IMR-90 (cell line): ENCODE measurements at regions not wholly inside any gene's neighbourhood (a gene's known extent, or its start where the extent isn't known, plus 50 kb on each side); places are given as distances from the start of the nearest gene placed in this dataset.

Experiments used
- ATAC-seq: fragments of 200-7000 bp; cut with Tn5 transposase; 2 replicates; pipeline ENCODE4 v1.9.1; 2020; ENCODE audit warnings: low read depth, mild to moderate bottlenecking, moderate library complexity
- BruUV-seq: library from RNA; stranded (reverse); fragments of 400-500 nt; replicated peaks from 2 replicates; lab custom pipeline; 2021; lab: Mats Ljungman, UMichigan
- CTCF ChIA-PET: fragments of 300-600 bp; formaldehyde crosslinking; extraction: SDS; loops from one replicate; lab custom pipeline; 2021; ENCODE audit warnings: antibody characterized with exemption; lab: Yijun Ruan, JAX
- POLR2A ChIA-PET: fragments of 300-600 bp; sonication (Branson Sonifier 250); formaldehyde crosslinking; loops from one replicate; lab custom pipeline; 2022; ENCODE audit warnings: antibody characterized with exemption; ENCODE audit not compliant: unreplicated experiment; lab: Charles Lee
- DNase-seq: peaks from one replicate; pipeline ENCODE4 v3.0.0; 2013
- H2AFZ ChIP-seq: replicated peaks from 2 replicates; pipeline ENCODE3; 2013; ENCODE audit warnings: low read length, mild to moderate bottlenecking; ENCODE audit not compliant: poor library complexity
- H2AK5ac ChIP-seq: 2 replicates; pipeline ENCODE4 v1.6.1; 2013; ENCODE audit warnings: low read depth, low read length, inconsistent platforms
- H2AK9ac ChIP-seq: replicated peaks from 2 replicates; pipeline ENCODE3; 2013; ENCODE audit warnings: mild to moderate bottlenecking, low read depth, low read length, moderate library complexity; ENCODE audit not compliant: poor library complexity
- H2BK120ac ChIP-seq: 2 replicates; pipeline ENCODE4 v1.6.1; 2013; ENCODE audit warnings: low read depth, low read length, inconsistent platforms
- H2BK15ac ChIP-seq: 3 replicates; pipeline ENCODE4 v1.6.1; 2013; ENCODE audit warnings: low read depth, low read length, inconsistent platforms
- H2BK20ac ChIP-seq: 2 replicates; pipeline ENCODE4 v1.6.1; 2013; ENCODE audit warnings: low read depth, mild to moderate bottlenecking, inconsistent platforms, low read length, moderate library complexity
- H2BK5ac ChIP-seq: 2 replicates; pipeline ENCODE4 v1.6.1; 2013; ENCODE audit warnings: mild to moderate bottlenecking, low read depth, low read length, inconsistent platforms; ENCODE audit not compliant: poor library complexity, severe bottlenecking
- H3K14ac ChIP-seq: replicated peaks from 2 replicates; pipeline ENCODE4 v1.6.1; 2013; ENCODE audit warnings: low read depth, low read length, inconsistent platforms
- H3K18ac ChIP-seq: 2 replicates; pipeline ENCODE4 v1.6.1; 2013; ENCODE audit warnings: low read depth, low read length, control low read depth
- H3K23ac ChIP-seq: 2 replicates; pipeline ENCODE4 v1.6.1; 2013; ENCODE audit warnings: low read depth, low read length, inconsistent platforms
- H3K27ac ChIP-seq: 2 replicates; pipeline ENCODE4 v1.5.1; 2013; ENCODE audit warnings: mild to moderate bottlenecking, control low read depth, low read length; ENCODE audit not compliant: insufficient read depth
- H3K27me3 ChIP-seq: 2 replicates; pipeline ENCODE4 v1.6.1; 2013; ENCODE audit warnings: low read length; ENCODE audit not compliant: control insufficient read depth, insufficient read depth
- H3K36me3 ChIP-seq: 2 replicates; pipeline ENCODE4 v1.6.1; 2013; ENCODE audit warnings: low read length, mixed read lengths; ENCODE audit not compliant: control insufficient read depth, insufficient read depth
- H3K4ac ChIP-seq: 2 replicates; pipeline ENCODE4 v1.6.1; 2013; ENCODE audit warnings: low read depth, low read length, inconsistent platforms
- H3K4me1 ChIP-seq: 2 replicates; pipeline ENCODE4 v1.6.1; 2013; ENCODE audit warnings: low read length, mixed read lengths; ENCODE audit not compliant: control insufficient read depth, insufficient read depth
- H3K4me2 ChIP-seq: 2 replicates; pipeline ENCODE4 v1.6.1; 2013; ENCODE audit warnings: low read depth, mild to moderate bottlenecking, control low read depth, low read length, moderate library complexity
- H3K4me3 ChIP-seq: 2 replicates; pipeline ENCODE4 v1.5.1; 2013; ENCODE audit warnings: low read depth, mild to moderate bottlenecking, control low read depth, low read length, moderate library complexity; ENCODE audit not compliant: insufficient read depth
- H3K56ac ChIP-seq: 2 replicates; pipeline ENCODE4 v1.6.1; 2013; ENCODE audit warnings: low read length, inconsistent platforms; ENCODE audit not compliant: insufficient read depth; ENCODE audit errors: extremely low read depth
- H3K79me1 ChIP-seq, 2 experiments: 2 replicates each; pipeline ENCODE4 v1.6.1; 2013; ENCODE audit warnings: low read length in 2 of 2, inconsistent platforms in 1 of 2, low read depth in 1 of 2
- H3K9ac ChIP-seq: 2 replicates; pipeline ENCODE4 v1.6.1; 2013; ENCODE audit warnings: low read depth, low read length, control low read depth
- H3K9me1 ChIP-seq: 2 replicates; pipeline ENCODE4 v1.6.1; 2013; ENCODE audit warnings: low read length, inconsistent platforms; ENCODE audit not compliant: insufficient read depth
- H3K9me3 ChIP-seq: 2 replicates; pipeline ENCODE4 v1.6.1; 2013; ENCODE audit warnings: low read length; ENCODE audit not compliant: control insufficient read depth, insufficient read depth
- H4K20me1 ChIP-seq: 2 replicates; pipeline ENCODE4 v1.6.1; 2013; ENCODE audit warnings: low read length, inconsistent platforms; ENCODE audit not compliant: insufficient read depth
- H4K5ac ChIP-seq: 2 replicates; pipeline ENCODE4 v1.6.1; 2013; ENCODE audit warnings: mild to moderate bottlenecking, low read depth, low read length, control low read depth
- H4K8ac ChIP-seq, 2 experiments: 2 replicates each; pipeline ENCODE4 v1.6.1; 2013; ENCODE audit warnings: low read depth in 2 of 2, low read length in 2 of 2, control low read depth in 1 of 2, inconsistent platforms in 1 of 2
- H4K91ac ChIP-seq: 2 replicates; pipeline ENCODE4 v1.6.1; 2013; ENCODE audit warnings: low read depth, low read length, inconsistent platforms; ENCODE audit not compliant: insufficient read depth
- CHD1 ChIP-seq: IDR thresholded peaks from 2 replicates; pipeline ENCODE4 v1.6.1; 2012; ENCODE audit warnings: low read depth, low read length, improper control_type of control experiment
- ELK1 ChIP-seq: fragments of 150-350 bp; IDR thresholded peaks from 2 replicates; pipeline ENCODE4 v1.6.1; 2016; ENCODE audit warnings: low read depth, mild to moderate bottlenecking, low read length, moderate library complexity, borderline replicate concordance
- MAFK ChIP-seq: IDR thresholded peaks from 2 replicates; pipeline ENCODE4 v1.6.1; 2012; ENCODE audit warnings: low read depth, low read length, improper control_type of control experiment
- MAZ ChIP-seq: IDR thresholded peaks from 2 replicates; pipeline ENCODE4 v1.6.1; 2012; ENCODE audit warnings: low read depth, mild to moderate bottlenecking, low read length, improper control_type of control experiment, moderate library complexity, borderline replicate concordance
- MXI1 ChIP-seq: IDR thresholded peaks from 2 replicates; pipeline ENCODE4 v1.6.1; 2012; ENCODE audit warnings: low read depth, mild to moderate bottlenecking, low read length, moderate library complexity, borderline replicate concordance
- NFE2L2 ChIP-seq: fragments of 150-350 bp; IDR thresholded peaks from 2 replicates; pipeline ENCODE4 v1.6.1; 2016; ENCODE audit warnings: low read depth, mild to moderate bottlenecking, low read length
- RAD21 ChIP-seq: IDR thresholded peaks from 2 replicates; pipeline ENCODE4 v1.6.1; 2012; ENCODE audit warnings: low read length, improper control_type of control experiment
- RFX5 ChIP-seq: IDR thresholded peaks from 2 replicates; pipeline ENCODE4 v1.8.0; 2012; ENCODE audit warnings: low read depth, mild to moderate bottlenecking, low read length, moderate library complexity
- WGBS, 2 experiments: methylation state at CpG; one replicate each; pipeline versions ENCODE4 v1.1.5 to v1.1.7; 2013; ENCODE audit warnings: missing lambda C conversion rate in 2 of 2; ENCODE audit not compliant: insufficient read length in 1 of 2; ENCODE audit errors: extremely low coverage in 2 of 2; 5-methylcytosine and 5-hydroxymethylcytosine counted together
- dilution Hi-C: fragments of 300-500 bp; cut with HindIII; formaldehyde crosslinking; loops from one replicate; pipeline ENCODE4 v1.14.3; 2018; ENCODE audit warnings: low sequenced_read_pairs; ENCODE audit not compliant: unreplicated experiment
- in situ Hi-C: fragments of 300-500 bp; cut with MboI; formaldehyde crosslinking; loops from 3 replicates; pipeline ENCODE4 v1.14.3; 2019; ENCODE audit warnings: low sequenced_read_pairs, inconsistent platforms, mixed read lengths
- intact Hi-C: fragments of 100-400 bp; cut with micrococcal nuclease; formaldehyde crosslinking; loops from 2 replicates; pipeline ENCODE4 v1.10.0; 2022
- TF ChIP-seq, protein P1 (sequence below): fragments of 150-350 bp; IDR thresholded peaks from 2 replicates; pipeline ENCODE4 v1.6.1; 2017; ENCODE audit warnings: mild to moderate bottlenecking, antibody characterized with exemption, low read length, low read depth

DNA sequence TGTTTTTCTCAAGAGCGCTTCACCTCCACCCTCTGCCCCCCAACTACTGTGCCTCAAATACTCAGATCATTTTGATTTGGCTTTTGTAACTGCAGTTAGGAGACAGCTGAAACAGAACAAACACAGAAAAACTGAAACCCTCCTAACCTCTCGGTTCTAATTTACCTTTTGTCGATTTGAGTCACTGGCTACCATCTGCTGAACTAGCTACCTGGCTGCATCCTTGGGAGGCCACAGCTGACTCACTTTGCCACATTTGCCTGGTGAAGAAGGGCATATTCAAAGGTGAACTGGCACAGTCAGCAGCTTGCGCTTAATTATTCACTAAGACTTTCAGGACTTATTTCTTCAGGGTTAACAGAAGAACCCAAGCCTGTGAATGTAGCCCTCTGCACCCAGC lies 117.7 kb downstream of the FOXB1 start:
- DNase-seq, result no peak
- Histone ChIP-seq H3K4me3 (no peak overlapping the region), H3K79me1 (no peaks in the 10 kb centered on the region), H3K23ac (no peak overlapping the region), H4K91ac (no peak overlapping the region), H4K5ac (no peak overlapping the region), H2AK5ac (no peak overlapping the region), H3K4me1 (no peaks in the 10 kb centered on the region), H4K20me1 (no peaks in the 10 kb centered on the region), H3K9me3 (no peaks in the 10 kb centered on the region), H3K4me2 (no peak overlapping the region), H2BK15ac (no peak overlapping the region), H2AK9ac (no peak overlapping the region), H3K56ac (no peak overlapping the region), H3K4ac (no peak overlapping the region), H2BK20ac (no peak overlapping the region), H3K27me3 (peaks cover 29% of the 10 kb centered on the region), H4K8ac (no peak overlapping the region), H3K9me1 (no peaks in the 10 kb centered on the region), H2BK120ac (no peak overlapping the region), H3K18ac (no peak overlapping the region), H3K14ac (no peak overlapping the region), H3K36me3 (no peaks in the 10 kb centered on the region), H2BK5ac (no peak overlapping the region), H3K9ac (no peak overlapping the region), H2AFZ (no peak overlapping the region), H3K27ac (no peak overlapping the region)
- WGBS, 2 experiments, result 80% methylated on average over 1 of the region's 4 CpGs; no CpG with 5 or more reads in 1 of the 2 experiments
- in situ Hi-C loops, result no loop called here
- no peak for ATAC-seq
- CTCF ChIA-PET, result no interaction called here
- TF ChIP-seq NFE2L2 (no peak), RFX5 (no peak), RAD21 (no peak), CHD1 (no peak), MXI1 (no peak), MAZ (no peak), ELK1 (no peak), MAFK (no peak)
- TF ChIP-seq, protein P1, sequence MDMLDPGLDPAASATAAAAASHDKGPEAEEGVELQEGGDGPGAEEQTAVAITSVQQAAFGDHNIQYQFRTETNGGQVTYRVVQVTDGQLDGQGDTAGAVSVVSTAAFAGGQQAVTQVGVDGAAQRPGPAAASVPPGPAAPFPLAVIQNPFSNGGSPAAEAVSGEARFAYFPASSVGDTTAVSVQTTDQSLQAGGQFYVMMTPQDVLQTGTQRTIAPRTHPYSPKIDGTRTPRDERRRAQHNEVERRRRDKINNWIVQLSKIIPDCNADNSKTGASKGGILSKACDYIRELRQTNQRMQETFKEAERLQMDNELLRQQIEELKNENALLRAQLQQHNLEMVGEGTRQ, result no peak
- POLR2A ChIA-PET, result no interaction called here
- intact Hi-C loops, result no loop called here
- dilution Hi-C loops, result no loop called here
- BruUV-seq, result no TSS peak
